Activated CD4-positive, alpha-beta T cell treated with anti-CD3 and anti-CD28 coated beads, Interleukin-2, amount 50 U/mL, for 24 hours (primary cell): ENCODE measurements at regions not wholly inside any gene's neighbourhood (a gene's known extent, or its start where the extent isn't known, plus 50 kb on each side); places are given as distances from the start of the nearest gene placed in this dataset.

ENCODE experiments used
- DNase-seq, 2 donors: peaks; one replicate each; pipeline ENCODE4 v3.0.0-alpha.2; 2020; ENCODE audit warnings: low read depth in 1 of 2, low spot score in 1 of 2

GRCh38 chr13:97057176-97057575 lies 62.9 kb upstream of the OXGR1 start:
- DNase-seq, result no peak

DNA sequence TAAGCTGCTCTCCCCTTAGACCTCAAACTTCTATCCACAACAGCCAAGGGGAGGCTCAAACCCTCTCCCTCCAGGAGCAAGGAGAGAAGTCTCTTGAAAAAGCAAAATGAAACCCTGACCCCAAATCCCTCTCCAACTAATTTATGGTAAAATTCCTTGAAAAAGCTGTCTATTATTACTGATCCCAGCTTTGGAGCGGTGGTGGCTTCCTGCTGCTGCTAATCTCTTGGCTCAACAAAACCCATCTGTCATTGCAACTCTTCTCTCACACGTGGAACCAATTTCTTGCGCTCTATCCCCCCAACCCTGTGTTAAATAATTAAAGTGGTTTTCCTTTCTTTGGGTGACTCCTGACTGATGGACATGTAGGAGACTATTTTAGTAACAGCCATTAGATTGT lies 64.1 kb upstream of the OXGR1 start:
- no peak for DNase-seq

DNA sequence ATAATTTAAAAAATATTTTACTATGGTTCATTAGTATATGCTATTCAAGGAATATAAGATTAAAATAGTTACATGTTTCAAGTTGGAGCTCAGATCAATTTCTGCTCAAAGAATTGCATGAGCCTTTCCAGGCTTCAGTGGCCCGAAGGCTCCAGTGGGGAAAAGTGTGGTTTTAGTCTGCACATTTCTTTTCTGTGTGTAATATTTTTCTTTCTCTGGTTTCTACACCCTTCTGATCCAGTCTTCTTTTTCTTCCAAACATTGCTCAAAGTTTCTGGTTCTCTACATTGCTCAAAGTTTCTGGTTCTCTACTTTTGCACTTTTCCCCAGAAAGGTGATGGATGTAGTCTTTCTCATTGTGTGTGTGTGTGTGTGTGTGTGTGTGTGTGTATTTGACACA lies 64.7 kb upstream of the OXGR1 start:
- DNase-seq, result no peak

DNA sequence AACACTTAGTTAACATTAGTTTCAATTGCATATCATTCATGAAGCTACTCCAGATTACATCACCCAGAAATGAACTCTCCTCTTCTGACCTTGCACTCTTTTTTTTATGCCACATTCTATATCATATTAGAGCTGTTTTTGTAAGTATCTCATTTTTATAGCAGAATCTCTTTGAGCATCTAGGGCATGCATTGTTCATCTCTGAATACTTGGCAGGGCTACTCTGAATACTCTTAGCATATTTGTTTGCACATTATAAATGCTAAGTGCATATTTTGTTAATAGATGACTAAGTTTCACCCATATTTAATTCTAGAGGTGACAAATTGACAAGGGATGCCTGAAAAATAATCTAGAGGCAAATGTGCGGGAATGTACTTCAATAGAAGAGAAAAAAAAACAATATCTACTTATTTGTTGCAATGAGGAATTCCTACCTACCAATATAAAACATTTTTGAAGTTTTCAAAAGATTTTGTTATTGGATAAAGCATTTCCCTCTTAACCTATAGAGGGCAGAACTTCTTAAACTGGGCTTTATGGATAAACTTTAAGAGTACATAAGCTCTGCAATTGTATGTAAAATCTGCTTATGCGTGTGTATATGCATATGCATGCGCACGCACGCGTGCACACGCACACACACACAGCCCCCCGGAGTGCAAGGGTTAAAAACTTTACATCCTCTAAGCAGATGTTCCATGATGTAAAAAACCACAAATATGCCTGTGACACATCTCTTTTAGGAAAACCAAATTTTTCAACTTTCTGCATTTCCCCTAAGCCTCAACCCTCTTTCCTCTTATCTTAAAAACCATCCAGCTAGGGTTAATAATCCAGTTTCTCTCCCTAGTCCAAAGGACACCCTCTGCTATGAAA lies 73.0 kb upstream of the OXGR1 start:
- no peak for DNase-seq

DNA sequence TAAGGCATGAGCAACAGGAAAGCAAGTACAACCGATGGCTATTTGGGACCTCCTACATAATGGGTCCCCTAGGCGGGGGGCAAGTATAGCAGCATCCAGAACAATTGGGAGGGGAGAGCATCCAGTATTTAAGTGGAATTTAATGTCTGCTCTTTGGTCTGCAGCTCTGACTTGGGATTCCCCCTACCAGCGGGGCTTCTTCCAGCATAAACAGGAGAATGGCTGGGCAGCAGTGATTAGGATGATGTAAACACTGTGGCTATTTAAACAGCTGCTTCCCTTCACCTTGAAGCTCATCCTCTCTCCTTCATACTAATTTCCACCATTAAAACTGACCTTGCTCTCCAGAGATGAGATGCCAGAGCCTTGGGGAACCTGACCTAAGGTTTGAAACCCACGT lies 73.9 kb upstream of the OXGR1 start:
- DNase-seq, result no peak

GRCh38 chr13:97069050-97069815 lies 75.0 kb upstream of the OXGR1 start:
- DNase-seq, result no peak

GRCh38 chr13:97072297-97072696 lies 78.0 kb upstream of the OXGR1 start:
- DNase-seq, result no peak

- DNase-seq, result no peak
Observed at GRCh38 chr13:97074618-97075017, 80.3 kb upstream of the OXGR1 start.

DNA sequence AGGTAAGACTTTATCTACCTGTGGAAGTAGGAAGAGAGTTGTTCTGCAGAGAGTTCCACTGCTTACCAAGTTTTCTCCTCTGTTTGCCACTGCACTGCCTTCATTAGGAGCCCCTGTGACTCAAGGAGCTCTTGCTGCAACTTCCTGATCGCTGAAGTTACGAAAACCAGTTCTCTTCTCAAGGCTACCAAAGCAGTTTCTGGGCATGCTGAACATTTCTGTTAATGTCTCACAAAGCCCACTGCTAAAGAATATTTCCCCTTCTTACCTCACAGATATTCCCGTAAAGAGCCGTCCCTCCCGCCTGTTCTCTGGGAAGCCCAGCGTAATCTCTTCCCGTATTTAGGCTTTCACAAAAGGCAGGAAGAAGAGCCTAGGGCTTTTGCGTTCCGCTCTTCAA lies 82.6 kb upstream of the OXGR1 start:
- no peak for DNase-seq

- DNase-seq, result no peak
Observed at GRCh38 chr13:97077341-97077740, 83.1 kb upstream of the OXGR1 start.

DNA sequence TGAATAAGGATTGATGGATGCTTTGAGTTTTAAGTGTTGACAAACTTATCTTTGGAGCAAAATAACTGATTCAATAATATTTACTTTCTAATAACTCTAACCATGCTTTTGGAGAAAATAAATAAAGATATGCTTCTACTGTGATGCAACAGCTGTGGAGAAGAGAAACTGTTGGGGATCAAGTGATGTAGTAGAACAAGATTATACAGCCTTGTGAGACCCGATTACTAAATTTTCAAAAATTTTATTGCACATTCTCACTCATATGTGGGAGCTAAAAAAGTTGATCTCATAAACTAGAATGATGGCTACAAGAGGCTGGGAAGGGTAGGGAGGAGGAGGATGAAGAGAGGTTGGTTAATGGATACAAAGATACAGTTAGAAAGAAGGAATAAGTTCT lies 85.5 kb upstream of the OXGR1 start:
- no peak for DNase-seq

DNA sequence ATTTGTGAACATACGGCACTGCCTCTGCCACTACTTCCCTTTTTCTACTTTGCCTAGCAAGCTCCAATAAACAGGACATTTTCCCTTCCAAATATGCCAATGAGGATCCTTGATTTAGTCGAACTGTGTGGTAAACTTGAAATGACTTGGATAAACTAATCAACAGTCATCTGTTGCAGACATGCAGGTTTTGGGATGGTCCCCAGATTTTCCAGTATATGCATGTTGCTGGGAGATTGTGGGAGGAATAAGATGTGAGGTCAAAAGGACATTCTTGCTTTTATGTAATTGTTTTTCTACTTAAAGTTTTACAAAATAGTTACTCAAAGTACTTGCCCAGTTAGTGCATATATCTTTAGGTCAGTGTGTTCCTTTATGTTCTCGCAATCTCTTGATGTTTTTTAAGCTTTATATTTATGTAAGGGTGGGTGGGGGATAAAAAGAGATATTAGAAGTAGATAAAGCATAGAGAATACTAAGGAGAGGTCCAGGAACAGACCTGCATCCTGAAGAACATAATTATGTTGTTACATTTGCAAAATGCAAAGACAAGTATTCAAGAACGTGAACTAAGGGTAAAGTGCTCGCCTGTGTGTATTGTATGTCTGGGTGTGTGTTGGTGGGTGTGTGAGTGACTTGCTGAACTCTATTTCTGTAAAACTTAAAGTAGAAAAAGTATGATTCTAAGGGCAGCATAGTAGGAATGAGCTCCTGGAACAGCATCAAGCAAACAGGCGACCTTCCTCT lies 88.4 kb upstream of the OXGR1 start:
- no peak for DNase-seq

- DNase-seq, result no peak
Observed at GRCh38 chr13:97091196-97091595, 96.9 kb upstream of the OXGR1 start.

DNA sequence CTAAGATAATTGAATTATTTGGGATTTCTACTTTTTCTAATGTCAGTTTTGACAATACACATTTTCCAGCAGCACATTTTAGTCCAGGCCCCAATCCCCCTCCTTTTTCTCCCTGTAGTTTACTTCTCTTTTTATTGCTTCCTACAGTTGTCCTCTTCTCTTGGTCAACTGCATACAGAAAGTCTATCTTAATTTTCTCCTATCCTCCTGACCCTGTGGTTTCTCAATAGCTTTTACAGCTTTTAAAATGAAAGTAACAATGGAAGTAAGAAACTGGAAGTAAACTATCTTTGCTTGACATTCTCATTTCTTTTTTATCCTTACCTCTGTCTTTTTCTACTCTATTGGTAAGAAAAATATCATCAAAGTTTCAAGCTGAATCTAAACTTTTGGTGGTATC lies 106.5 kb upstream of the OXGR1 start:
- no peak for DNase-seq

GRCh38 chr13:97101912-97102708 lies 107.8 kb upstream of the OXGR1 start:
- no peak for DNase-seq

- no peak for DNase-seq
Observed at GRCh38 chr13:97106323-97106722, 112.0 kb upstream of the OXGR1 start.

DNA sequence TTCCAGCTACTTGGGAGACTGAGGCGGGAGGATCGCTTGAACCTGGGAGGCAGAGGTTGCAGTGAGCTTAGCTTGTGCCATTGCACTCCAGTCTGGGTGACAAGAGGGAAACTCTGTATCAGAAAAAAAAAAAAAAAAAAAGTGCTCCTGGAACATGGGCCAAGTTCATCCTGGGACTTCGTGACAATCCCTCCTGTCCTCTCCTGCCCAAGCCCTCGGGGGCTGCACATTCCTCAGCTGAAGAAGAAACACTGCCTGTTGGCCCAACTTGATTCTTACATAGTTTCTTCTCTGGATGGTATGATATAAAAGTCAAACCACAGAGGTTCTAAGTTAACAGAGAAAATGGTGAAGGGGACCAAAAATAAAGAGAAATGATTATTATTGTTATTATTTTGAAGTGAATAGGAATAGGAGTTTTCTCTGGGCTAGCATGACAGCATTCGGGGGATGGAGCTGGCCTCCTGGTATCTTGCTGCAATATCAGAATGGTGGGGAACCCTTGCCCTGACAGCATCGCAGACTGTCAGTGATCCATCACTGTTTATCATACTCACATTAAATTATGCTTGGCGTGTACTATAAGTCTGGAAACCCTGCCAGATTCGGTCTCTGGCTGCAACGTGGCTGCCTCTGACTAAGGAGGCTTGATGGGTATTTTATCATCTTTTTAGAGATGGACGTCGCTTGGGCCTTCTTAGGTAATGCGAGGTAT lies 113.7 kb upstream of the OXGR1 start:
- no peak for DNase-seq

GRCh38 chr13:97108530-97108900 lies 113.6 kb upstream of the MBNL2 start:
- DNase-seq, result no peak

- DNase-seq, result no peak
Observed at GRCh38 chr13:97109256-97109655, 112.9 kb upstream of the MBNL2 start.

DNA sequence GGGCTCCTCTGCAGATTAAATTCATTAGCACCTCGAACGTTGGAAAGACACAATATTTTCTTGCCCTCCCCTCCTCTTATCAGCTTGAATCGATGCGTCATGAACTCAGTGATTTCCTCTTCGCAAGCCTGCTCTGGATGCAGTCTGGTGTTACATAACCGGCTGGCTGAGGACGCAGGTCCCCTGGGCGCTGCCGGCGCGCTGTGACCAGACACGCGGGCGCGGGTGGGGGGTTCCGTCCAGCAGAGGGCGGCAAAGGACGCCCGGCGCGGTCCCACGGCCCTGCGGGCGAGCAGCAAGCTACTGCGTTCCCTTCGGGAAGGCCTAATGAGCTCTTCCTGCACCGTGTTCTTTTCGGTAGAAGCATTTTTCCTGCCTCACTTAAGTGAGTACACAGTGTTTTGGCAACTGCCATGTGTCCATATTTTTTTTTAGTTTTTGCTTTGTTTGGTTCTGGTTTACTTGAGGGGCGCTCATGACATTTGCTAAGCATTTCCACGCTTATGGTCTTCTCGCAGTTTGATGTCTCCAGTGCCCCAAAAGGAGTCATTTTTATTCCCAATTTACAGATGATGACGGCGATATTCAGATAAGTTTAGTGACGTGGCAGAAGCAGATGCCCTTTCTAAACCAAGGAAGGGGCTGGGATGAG lies 112.2 kb upstream of the MBNL2 start:
- peak; percentile 59 to 75 for DNase-seq
